ENCODE measurements at regions not wholly inside any gene's neighbourhood (a gene's known extent, or its start where the extent isn't known, plus 50 kb on each side); places are given as distances from the start of the nearest gene placed in this dataset.

GRCh38 chr13:61052175-61052574 is 363.5 kb downstream of the PCDH20 start:
- TF ChIP-seq, protein P1, sequence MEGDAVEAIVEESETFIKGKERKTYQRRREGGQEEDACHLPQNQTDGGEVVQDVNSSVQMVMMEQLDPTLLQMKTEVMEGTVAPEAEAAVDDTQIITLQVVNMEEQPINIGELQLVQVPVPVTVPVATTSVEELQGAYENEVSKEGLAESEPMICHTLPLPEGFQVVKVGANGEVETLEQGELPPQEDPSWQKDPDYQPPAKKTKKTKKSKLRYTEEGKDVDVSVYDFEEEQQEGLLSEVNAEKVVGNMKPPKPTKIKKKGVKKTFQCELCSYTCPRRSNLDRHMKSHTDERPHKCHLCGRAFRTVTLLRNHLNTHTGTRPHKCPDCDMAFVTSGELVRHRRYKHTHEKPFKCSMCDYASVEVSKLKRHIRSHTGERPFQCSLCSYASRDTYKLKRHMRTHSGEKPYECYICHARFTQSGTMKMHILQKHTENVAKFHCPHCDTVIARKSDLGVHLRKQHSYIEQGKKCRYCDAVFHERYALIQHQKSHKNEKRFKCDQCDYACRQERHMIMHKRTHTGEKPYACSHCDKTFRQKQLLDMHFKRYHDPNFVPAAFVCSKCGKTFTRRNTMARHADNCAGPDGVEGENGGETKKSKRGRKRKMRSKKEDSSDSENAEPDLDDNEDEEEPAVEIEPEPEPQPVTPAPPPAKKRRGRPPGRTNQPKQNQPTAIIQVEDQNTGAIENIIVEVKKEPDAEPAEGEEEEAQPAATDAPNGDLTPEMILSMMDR (IDR thresholded peaks at IDR 0.05): no peak
- no peak for TF ChIP-seq POLR2A (IDR thresholded peaks at IDR 0.05)
